AML-193 (cell line): ENCODE measurements at regions not wholly inside any gene's neighbourhood (a gene's known extent, or its start where the extent isn't known, plus 50 kb on each side); places are given as distances from the start of the nearest gene placed in this dataset.

Experiments
- DNase-seq, 2 experiments: peaks; one replicate each; lab custom pipeline; 2025; lab: John Stamatoyannopoulos, UW

DNA sequence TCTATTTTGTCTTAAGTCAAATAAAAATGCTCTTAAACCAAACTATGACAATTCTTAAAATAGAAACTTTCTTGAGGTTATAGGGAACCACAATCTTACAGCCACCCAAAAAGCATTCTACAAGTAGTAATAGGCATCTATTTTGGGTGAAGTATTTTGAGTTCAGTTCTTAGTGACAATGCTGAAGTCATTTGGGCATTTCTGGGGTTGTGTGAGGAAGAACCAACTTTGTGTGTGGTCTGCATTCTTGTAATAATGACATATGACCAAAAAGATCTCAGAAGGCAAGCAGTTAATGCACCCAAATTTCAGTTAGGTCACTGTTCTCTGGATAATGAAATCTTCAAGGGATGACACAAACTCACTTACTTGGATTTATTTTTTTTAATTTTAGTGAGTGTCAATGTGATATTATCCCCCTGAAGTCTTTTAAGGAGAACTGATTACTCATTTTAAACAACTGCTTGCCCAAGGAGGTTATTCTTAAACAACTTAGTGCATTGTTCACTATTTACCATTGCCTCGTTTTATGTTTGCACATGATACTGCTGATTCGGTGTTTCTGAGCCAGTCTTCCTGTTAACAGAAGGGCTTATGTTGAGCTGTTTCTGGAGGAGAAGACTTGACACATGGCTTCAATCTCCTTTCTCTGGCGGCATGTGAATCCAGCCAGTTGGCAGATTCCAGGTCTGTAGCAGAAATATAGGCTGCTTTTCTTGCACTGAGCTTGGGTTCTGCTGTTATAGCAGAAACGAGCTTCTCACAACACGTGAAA is 618.9 kb downstream of the BCKDHB start:
- DNase-seq, result no peak

DNA sequence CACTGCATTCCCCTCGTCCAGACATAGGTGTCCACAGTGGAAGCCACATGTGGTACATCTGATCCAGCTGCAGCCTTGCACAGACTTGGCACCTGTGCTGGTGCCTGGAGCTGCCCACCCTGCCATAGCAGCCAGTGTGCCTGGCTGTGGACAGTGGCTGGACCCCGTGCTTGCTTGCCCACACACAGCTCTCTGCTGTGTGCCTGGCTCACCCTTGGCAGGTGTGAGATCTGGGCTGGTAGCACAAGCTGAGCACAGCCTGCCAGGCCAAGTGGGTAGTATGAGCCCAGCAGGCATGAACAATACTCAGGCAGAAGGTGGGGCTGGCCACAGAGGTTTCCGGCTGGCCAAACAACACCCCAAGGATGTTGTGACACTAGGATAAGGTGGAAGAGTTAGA is 614.4 kb downstream of the BCKDHB start:
- DNase-seq, result no peak

DNA sequence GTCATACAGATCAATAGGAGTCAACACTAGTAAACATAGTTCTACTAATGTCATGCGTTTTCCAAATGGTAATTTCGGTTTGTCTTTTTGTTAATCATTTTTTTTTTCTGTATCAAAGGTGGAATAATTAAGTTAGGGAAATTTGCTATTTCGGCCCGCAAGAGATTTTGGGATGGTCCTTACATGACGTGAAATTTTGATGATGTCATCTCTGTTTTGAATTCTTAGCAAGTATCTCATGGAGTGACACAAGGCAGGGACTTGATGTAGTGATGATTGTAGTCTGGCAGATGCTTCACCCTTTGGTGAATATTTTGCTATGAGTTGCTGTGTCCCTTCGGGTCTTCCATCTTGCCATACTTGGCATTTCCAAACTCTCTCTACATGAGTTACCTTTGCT is 608.0 kb downstream of the BCKDHB start:
- DNase-seq, result no peak

DNA sequence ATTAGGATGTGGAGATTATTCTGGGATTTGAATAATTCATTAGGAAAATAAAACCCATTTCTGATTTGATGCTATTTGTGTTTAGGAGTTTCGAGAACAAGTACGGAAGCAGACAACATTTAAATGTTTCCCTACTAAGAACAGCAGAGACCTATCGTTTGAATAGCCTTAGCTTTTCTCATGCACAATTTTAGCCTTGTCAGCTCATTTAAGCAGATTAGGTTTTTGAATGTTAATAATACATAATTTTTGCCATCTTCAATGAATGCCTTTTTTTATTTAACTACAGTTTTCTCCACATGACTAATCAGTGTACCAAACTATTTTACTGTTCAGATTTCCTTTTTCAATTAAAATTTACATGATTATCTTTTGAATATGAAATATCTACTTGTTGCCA is 592.0 kb downstream of the BCKDHB start:
- no peak for DNase-seq

DNA sequence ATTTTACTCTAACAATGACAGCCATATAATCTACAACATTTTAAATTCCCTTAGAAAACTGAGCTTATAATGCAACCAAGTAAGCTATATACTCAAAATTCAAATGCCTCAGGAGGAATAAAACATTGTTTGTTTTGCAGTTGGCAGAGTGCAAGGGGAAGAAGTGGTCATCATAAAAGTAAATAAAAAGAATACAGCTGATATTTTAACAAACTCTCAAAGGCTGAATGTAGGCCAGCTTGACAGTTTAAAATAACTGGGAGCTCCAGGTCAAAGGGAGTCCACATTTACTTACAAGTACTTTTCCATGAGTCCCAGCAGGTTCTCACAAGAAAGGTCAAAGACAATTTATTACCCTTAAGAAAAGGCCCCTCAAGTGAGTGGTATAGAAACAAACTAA is 589.8 kb downstream of the BCKDHB start:
- DNase-seq, result no peak

DNA sequence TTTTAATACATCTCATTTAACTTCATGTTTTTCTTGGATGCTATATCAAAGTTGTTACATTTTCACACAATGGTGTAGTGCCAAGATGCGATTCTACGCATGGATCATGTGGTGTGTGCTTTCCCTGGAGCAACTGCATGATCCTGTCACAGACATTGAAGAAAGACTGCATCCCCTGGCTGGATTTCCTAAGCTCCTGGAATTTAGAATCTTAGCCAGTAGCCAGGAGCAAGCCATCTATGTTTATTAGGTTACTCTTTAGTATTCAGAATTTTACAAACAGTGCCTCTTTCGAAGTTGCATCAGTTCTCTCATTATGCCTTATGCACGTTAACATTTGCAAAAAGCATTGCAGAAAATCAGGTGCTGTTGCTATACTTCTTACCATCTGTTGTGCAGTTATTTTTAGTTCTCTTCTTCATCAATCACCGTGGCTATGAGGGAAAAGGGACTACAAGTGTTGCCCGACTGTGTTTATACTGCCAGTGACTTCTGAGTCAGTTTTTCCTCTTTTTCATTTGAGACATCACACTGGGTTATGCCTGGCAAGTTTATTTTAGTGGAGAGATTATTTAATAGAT is 584.2 kb downstream of the BCKDHB start:
- no peak for DNase-seq

DNA sequence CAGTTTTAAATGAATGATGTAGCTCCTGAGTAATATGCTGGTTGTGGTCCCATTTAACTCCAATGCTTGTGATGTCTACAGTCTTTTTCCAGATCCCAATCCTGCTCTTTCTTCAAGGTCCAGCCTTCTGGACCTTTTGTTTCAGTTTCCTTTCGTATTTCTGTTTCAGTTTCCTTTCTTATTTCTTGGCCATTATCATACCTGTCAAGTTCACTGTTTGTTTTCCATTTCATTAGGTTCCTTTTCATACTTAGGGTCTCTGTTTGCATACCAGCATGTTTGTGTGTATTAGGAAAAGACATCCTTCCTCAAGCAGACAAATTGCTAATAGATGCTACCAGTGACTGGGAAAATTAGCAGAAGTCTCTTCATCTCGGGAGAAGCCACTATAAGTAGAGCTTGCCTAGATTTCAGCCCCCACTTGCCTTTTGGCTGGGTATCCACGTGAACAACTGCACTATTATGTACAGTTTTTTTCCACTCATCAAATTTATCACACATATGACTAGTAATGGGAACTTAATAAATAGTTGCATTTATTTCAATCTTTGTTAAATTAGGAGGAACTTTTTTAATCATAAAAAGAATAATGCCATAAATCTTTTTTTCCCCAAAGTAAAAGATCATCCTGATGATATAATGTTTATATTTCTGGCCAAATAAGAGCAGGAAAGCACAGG is 583.4 kb downstream of the BCKDHB start:
- no peak for DNase-seq

DNA sequence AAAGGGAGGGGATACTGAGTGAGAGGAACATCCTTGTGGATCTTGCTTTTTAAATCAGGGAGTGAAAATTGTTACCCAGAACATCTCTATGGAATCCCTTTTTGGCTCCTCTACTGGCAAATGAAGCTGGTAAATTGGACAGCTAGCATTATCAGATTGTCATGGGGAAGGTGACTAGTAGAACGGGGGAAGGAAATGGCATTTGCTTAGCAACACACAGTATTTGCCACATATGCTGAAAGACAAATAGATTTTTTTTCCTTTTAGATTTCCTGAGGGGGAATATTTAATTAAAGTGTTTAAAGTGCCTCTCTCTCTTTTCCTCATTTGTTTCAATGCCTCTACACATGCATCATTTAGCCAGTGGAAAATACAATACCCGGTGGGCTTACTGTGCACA is 573.5 kb downstream of the BCKDHB start:
- no peak for DNase-seq

DNA sequence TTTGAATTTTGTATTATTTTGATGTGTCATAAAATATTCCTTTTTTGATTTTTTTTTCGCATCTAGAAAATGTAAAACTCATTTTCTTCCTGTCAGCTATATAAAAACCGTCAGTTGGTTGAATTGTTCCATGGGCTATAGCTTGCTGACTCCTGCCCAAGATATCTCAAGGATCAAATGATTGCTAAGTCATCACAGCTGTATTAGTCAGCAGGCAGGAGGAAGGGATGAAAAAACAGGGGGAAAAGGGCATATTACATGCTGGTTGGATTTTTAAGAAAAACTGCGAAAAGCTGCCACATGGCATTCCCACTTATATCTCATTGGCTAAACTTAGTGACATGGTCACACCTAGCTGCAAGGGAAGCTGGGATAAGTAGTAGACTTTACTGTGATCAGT is 569.9 kb downstream of the BCKDHB start:
- no peak for DNase-seq

DNA sequence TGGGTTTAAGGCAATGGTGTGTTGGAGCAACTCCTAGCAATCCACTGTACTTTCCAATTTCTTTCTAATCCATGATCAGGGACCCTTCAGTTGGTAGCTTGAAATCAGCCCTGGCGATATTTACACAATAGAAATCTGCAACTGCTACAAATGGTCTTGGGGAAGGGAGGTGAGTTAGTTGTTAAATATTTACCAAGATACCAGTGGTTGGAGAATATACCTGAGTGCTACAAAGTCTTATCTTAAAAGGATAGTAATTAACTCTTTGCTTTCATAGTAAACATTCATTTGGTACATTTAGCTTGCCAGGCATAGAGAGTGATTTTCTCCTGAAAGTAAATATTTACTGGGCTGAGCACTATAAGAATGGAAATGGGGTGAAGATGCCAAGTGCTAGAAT is 568.2 kb downstream of the BCKDHB start:
- no peak for DNase-seq

DNA sequence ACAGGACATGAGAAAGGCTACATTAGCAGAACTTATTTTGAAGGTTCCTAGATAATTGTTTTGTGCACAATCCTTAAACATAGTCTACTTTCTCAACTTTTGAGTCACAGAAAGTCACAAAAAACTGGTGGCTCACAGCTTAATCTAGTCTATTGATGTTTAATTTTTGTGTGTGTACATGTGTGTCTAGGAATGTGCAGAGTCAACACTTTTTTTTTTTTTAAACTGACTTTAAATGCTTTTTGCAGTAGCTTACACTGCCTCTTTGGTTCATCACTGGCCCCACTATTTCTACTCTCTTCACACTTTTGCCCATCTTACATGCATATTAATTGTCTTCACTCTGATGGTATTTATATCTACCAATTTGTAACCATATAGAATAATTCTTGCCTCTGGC is 566.9 kb downstream of the BCKDHB start:
- DNase-seq, result no peak

DNA sequence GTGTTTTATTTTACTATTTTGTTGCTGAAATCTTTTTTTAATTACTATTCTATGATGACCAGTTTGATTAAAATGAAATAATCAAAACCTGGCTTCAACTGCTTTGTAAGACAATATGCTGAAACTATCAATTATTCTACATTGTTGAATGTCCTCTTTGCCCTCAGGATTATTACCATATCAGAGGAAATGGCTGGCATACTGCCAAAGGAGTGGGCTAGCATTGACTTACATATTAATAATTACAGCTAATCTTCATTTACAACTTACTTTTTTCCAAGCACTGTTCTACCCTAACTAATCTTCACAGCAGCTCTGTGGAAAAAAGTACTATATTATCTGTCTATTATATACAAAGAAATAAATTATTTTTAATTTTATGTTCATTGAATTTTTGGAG is 560.5 kb downstream of the BCKDHB start:
- DNase-seq, result no peak

DNA sequence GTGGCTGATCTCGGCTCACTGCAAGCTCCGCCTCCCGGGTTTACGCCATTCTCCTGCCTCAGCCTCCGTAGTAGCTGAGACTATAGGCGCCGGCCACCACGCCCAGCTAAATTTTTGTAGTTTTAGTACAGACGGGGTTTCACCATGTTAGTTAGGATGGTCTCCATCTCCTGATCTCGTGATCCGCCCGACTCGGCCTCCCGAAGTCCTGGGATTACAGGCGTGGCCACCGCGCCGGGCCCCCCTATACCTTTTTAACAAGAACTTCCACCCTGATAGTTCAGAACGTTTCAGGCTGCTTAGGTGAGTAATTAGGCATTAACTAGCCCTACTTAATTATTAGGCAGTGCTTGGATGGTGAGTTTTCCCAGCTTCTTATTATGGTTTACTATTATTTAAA is 552.5 kb downstream of the BCKDHB start:
- no peak for DNase-seq

DNA sequence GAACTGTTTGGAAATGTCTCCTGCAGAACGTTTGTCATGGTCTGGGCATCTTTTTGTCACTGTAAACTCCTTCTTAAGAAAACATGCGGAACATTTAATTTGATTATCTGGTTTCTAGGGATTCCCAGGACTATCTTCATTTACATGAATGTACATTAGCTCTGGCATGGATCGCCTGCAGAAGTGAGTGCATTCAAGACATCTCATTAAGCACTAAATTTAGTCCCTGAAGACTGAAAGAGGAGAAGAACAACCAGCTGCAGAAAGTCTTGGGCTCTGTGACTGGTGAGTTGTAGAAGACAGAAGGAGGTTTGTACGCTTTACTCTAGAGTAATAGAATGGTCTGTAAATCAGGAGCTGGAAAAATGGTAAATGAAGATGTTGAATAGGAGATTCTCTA is 540.7 kb downstream of the BCKDHB start:
- DNase-seq, result no peak

DNA sequence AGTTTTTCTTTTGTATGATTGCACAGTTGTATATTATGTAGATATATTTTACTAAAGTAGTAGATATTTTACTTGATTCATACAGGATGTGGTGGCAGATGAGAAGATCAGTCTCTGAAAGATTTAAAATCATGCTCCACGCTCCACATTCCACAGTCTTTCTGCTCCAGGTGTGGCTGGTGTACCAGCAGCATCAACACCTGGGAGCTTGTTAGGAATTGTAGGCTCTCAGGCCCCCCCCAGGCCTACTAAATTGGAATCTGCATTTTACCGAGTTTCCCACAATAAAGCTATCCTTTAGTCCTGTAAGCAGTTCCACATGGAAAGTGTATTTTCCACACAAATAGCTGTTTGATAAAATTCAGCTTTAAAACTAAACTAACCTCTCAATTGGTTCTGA is 537.4 kb downstream of the BCKDHB start:
- no peak for DNase-seq

DNA sequence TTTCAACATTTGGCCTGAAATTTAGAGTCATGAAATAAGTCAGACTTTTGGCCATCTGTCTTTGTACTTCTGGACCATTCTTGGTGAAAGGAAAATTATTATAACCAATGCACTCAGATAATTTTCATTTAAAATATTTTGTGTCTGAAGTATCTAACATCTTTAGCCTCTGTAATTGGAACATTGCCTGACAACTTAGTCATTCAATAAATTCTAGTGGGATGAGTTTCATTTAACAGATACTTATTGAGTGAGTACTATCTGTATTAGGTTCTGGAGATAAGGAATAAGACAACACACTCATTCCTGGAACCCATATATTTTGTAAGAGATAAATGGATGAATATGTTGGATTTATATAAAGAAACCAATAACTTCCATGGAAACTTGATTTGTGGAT is 536.0 kb downstream of the BCKDHB start:
- DNase-seq, result no peak

DNA sequence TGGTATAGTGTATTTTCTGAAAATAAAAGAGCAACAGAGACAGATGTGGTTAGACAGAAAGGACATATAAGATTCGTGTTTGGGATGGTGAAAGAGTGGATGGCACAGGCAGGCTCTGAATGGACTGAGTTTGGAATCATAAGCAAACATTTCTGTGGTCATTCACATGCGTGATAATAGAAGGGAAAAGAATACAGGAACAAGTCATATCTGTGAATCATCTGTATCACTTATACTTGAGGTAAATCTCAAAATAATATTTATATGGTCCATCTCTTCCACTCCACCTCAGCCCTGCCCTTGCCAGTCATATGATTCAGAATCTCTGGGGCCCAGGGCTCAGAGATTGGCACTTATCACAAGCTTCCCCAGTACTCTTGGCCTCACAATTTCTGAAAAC is 535.1 kb downstream of the BCKDHB start:
- no peak for DNase-seq

DNA sequence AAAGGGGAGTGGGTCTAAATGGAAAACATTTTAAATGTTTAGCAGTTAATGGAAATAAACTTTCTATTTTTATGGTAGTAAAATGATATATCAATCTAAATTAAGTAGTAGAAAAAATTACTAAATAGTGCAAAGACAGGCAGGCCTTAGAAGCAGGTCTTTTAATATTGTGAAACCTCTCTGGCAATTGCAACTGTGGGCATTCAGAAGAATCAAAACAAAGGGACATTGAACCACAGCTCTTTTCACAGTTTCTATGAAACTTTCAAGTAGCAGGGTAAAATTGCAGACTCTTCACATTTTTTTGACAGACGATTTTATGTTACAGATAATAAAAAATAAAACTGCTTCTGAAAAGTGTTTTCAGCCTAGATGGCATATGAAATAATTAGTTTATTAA is 533.7 kb downstream of the BCKDHB start:
- DNase-seq, result no peak

DNA sequence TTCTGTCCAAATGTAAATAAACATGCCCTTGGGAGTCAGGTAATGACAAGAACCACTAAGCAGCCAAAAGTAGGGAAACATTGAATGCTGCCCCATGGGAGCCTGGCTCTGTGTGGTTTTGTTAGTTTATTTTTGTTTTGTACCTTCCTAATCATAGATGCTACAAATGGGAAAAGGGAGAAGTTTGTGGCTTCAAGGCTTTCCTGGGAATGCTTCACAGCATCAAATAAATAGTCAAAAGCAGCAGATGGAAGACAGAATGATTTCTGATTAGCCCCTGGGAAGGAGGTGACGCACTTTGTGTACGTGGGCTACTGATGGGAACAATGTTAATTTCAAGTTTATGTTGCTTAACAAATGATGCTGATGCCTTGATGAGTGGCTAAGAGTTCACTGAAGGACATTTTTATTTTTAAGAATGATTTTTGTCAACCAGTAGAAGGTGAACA is 532.7 kb downstream of the BCKDHB start:
- DNase-seq, result no peak

DNA sequence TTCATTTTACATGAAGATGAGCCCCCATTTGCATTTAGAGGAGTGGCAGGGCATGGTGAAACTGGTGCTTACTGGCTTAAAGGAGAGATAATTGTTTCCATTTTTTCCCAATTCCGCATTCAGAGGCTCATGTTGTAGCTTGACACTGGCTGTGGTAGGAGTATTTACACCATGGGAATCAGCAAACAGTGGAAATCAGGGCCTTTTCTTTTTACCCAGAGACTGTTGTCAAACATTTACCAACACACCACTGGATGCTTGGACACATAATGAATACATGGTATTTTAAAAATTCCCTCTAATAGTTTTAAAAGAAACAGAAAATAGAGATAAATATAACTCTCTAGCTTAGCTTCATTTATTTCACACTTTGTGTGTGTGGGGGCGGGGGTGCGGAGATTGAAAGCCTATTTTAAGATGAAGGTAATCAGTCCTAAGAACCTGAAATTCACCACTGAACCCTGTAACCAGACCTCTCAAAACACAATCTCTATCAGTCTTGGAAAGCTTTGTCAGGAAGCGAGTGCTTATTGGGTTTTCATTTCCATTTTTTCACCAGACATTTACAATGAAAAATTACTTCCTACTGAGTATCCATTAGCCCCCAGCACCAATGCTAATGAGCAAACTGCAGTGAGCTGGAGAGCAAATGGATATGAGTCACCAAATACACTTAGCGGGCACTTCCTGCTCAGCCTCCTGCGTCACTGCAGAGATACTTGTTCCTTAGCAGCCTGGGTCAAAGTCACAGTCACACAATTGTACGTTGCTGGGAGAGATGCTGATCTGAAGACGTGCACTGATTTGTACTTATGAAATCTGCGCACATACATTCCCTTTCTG is 532.0 kb downstream of the BCKDHB start:
- peak; percentile 8 to 14 for DNase-seq

DNA sequence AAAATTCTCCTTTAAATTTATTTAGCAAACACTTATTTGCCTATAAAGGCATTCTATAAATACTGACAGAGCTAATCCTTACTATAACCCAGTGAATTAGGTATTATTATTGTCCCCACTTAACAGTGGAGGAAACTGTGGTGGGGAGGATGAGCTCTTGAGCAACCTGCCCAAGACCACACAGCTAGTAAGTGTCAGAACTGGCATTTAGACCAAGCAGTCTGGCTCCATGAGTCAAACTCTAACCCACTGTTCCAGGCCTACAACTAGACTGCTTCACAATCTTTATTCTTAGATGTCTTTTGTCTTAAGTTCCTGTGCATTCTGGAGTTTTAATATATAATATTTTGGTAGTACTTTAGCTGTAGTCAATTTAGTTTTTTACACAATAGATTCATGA is 530.8 kb downstream of the BCKDHB start:
- no peak for DNase-seq

DNA sequence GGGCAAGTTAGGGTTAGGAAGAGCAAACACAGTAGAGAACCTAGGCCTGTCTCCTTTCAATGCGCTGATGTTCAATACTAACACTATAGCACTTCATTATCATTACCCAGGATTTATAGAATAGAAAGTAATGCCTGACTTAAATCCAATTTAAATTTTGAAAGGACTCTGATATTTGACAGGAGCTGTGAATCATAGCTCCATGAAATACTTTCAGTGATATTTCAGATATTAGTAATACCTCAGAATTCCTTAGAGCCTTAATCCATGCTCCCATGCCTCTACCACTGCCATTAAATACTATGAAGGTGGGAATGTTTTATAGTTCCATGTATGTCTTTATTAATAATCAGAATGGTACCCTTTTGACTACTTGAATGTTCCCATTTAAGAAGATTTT is 530.2 kb downstream of the BCKDHB start:
- no peak for DNase-seq

DNA sequence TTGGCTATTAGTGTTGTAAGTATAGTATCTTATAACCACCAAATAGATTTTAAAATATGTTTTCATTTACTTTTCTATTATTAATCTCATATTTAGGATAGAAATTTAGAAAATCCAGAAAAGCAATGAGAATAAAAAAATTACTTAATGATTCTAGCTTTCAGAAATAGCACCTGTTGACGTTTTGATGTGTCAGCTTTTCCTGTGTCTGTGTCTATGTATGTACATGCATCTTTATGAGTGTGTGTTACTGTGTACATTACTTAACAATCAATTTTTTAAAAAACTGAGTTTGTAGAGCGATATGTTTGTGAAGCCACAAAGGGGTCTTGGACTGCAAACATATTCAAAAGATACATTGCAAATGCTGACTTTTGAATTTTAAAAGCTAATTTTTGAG is 526.9 kb downstream of the BCKDHB start:
- DNase-seq, result no peak
